ENCODE measurements at regions not wholly inside any gene's neighbourhood (a gene's known extent, or its start where the extent isn't known, plus 50 kb on each side); places are given as distances from the start of the nearest gene placed in this dataset.
"Not testable (repeated sequence)": the region's sequence is repeated elsewhere in the genome, so short reads cannot be mapped to it uniquely, and the experiment has no call there.

DNA sequence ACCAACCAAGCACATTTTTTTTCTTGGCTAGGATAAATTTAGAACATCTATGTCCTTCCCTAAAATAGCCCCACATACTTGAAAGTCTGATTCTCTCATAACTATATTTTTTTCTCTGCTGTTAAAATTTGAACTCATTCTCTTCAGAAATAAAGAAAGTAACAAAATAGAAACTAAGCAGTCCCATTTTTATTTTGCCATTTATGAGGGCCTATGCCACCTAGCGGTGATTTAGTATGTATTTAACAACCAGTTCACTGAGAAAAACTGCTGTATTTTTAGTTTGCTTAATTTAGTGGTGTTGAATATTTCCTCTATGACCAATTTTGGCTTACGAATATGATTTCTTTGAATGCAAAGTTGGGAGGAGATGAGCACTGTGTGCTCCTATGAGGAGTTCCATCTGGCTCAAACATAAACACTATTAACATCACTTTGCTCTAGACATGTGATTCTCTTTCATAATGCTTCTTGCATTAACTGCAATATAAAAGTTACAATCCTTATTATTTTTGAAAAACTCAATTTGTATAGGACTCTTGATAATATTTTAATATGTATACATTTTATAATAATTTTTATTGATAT is 116.6 kb downstream of the SYT15B start:
- DNase-seq (ENCODE audit: low read depth in 4 of 4, low spot score in 3 of 4), result peak in 2 of 4 donors; percentile 0 to 19

DNA sequence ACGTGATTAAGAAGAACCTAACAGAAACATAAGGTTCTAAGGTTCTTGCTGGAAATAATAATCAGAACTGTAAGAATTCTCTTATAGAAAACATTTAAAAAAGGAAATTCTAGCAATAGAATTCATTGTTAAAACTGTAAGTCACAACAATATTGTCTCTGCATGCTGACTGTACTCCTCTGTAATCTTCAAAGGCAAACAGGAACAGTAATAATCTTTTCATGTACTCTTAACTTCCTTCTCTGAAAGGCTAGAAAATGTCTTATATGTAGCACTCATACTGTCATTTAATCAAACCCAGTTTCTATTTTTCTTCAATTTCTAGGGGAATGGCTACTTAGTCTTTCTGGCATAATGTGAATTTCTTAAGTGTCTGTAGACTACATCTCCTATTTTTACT is 103.5 kb upstream of the AGAP9 start:
- DNase-seq (ENCODE audit: low read depth in 4 of 4, low spot score in 3 of 4), result not testable (repeated sequence)

DNA sequence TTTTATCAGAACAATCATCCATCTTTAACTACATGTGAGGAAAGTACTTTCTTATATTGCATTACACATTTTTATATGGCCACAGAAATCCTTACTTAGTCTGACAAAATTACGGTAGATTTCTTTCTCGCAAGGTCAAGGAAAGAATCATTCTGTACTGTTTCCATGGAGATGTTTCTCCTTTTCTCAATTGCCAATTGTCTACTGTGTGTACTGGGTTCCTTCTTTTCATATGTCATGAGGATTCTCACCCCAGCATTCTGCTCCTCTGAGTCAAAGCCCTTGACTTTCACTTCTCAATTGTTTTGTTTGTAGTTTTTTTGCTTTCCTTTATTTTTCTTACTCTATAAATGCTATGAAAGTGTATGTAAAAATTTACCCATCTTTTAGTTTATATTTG is 99.3 kb upstream of the AGAP9 start:
- not testable (repeated sequence) for DNase-seq (ENCODE audit: low read depth in 4 of 4, low spot score in 3 of 4)

DNA sequence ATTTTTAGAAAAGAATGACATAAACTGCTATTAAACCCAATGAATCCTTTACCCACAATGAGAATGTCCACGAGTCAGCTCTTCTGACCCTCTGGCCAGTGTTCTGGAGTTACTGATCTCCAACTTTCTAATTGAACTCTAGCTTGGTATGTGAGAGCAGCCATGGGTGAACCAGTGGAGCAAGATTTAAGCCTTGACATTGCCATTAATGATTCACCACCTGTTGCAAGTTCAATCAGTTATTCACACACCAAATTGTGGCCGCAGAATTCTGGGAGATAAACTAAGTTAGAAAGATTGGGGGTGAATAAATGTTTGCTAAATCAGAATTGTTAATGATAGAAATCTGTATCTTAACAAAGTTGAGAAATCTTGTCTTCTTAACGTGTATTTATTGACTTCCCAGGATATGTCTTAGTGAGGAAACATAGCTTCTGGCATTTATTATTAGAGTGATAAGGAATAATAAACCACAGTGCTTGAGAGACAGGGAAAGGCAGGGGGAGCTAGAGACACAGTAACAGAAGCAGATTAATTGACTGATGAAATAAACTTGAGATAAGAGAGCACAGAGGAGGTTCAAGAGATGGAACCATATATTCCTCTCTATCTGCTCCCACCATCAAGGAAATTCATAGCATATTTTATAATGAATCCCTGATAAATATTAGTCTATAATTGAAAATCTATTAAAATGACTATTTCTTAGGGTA is 96.0 kb upstream of the AGAP9 start:
- peak in 1 of 4 donors; percentile 3 for DNase-seq (ENCODE audit: low read depth in 4 of 4, low spot score in 3 of 4)

DNA sequence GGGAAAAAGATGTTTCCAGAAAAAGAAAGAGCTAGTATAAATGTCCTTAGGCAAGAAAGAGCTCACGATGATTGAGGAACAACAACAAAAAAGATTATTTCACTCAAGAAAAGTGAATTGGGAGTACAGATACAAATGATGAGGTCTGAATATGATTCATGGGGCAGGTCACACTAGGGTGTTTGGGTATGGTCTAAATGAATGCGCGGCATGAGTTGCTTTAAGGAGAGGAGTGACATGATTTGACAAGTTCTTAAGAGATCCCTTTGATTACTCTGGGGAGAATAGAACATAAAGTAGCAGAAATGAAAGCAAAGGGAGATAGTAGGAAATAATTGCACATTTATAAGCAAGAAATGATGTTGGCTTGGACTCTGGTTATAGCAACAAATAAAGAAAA is 85.9 kb upstream of the AGAP9 start:
- DNase-seq (ENCODE audit: low read depth in 4 of 4, low spot score in 3 of 4), result not testable (repeated sequence)

DNA sequence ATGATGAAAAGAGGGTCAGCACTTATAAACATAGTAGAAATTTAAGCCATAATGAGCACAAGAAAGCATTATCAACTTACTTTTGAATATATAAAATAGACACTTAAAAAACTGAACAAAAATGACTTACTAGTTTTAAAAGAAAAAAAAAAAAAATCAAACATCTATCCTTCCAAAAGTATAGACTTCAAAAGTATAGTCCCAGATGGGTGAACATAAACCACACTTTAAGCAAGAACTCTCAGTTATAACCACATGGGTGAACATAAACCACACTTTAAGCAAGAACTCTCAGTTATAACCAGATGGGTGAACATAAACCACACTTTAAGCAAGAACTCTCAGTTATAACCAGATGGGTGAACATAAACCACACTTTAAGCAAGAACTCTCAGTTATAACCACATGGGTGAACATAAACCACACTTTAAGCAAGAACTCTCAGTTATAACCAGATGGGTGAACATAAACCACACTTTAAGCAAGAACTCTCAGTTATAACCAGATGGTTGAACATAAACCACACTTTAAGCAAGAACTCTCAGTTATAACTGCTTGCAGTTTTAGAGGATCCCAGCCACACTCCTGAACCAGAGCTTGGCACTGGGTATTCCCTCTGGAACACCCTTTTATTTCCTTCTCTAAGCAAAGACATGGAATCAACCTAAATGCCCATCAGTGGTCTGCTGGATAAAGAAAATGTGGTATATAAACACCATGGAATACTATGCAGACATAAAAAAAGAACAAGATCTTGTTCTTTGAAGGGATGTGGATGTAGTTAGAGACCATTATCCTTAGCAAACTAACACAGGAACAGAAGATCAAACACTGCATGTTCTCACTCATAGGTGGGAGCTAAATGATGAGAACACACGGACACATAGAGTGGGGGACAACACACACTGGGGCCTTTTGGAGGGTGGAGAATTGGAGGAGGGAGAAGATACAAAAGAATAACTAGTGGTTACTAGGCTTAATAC is 82.6 kb upstream of the AGAP9 start:
- not testable (repeated sequence) for DNase-seq (ENCODE audit: low read depth in 4 of 4, low spot score in 3 of 4)

DNA sequence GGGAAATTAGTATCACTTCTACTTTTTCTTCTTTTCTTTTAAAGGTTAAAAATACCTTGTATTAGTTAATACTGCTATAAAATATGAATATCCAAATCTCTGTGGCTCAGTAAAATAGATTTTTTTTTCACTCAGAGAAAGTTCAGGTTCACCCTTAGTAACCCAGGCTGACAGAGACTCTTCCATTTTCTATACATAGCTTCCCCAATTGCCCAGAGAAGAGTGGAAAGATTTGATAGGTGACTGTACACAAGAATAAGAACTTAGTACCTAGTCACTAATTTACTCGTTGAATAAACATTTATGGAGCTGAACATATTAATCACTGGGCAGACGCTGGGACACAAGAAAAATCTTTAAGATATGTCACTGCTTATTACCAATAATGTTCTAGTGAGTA is 77.2 kb upstream of the AGAP9 start:
- not testable (repeated sequence) for DNase-seq (ENCODE audit: low read depth in 4 of 4, low spot score in 3 of 4)

DNA sequence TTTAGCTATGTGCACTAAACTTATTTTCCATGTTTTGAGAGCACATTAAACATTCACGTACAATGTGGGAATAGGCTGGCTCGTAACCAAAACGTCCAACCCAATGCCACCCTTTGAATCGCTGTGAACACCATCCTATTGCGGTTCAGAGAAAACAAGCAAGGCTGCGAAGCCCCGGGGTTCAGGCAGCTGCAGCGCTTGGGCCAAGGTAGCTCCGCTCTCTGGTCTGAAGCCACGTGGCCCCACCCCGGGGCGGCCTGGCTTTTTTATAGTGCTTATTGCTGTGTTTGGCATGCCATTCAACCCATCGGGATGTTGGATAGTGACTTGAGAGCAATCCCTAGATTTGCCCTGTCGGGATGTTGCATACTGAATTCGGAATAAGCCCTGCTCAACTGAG is 76.7 kb upstream of the AGAP9 start:
- not testable (repeated sequence) for DNase-seq (ENCODE audit: low read depth in 4 of 4, low spot score in 3 of 4)

DNA sequence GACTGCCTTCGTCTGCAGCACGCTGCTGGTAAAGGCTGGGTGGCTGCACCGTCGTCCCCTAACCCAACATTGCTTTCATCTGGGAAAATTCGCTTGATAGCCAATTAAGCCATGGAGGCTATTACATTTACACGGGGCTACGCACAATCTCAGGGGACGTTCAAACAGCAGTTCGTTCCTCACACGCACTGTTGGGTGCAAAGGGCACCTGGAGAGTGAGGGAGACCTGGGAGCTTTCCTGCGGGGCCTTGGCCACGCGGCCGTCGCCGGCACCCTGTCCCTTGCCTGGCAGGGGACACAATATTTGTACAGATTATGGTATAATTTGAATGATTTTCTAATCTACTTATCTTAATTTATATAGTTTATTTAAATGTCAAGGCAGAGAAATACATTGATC is 76.2 kb upstream of the AGAP9 start:
- DNase-seq (ENCODE audit: low read depth in 4 of 4, low spot score in 3 of 4), result not testable (repeated sequence)

DNA sequence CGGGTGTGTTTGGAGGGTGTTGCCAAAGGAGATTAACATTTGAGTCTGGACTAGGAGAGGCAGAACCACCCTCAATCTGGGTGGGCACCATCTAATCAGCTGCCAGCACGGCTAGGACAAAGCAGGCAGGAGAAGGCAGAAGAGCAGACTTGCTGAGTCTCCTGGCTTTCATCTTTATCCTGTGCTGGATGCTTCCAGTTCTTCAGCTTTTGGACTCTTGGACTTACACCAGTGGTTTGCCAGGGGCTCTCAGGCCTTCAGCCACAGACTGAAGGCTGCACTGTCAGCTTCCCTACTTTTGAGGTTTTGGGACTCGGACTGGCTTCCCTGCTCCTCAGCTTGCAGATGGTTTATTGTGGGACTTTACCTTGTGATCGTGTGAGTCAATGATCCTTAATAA is 70.4 kb upstream of the AGAP9 start:
- not testable (repeated sequence) for DNase-seq (ENCODE audit: low read depth in 4 of 4, low spot score in 3 of 4)

DNA sequence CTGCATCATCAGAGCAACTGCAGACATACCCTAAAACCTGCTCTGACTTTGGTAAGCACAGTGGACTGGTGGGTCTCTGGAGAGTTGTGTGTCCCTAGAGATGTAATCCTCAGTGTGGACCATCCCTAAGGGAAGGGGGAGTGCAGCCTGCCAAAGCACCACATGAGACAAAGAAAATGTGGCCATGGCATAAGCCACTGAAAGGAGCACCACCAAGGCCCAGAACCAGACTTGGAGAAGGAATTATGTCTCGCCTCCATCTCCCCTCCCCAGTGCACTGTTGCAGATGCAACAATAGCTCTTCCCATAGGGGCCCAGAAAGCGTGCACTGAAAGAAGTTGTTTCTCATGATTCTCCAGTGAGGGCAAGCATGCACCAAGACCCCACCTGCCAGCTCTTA is 69.7 kb upstream of the AGAP9 start:
- not testable (repeated sequence) for DNase-seq (ENCODE audit: low read depth in 4 of 4, low spot score in 3 of 4)

DNA sequence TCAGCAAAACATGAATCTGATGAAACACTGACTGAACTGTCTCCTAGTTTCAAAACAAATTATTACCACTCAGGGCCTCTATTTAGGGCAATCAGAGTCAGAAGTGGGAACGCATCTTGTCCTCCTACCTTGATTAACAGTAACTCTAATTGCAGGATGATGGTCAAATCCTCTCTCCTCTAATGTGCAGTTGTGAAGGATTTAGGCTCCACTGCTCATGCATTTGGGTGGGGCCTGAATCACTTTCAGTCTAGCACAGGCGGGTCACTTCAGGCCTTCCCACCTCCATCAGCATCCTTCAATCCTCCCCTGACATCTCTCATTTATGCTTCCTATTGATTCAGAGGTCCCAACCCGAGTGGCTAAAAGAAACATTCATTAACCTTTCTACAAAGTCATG is 67.5 kb upstream of the AGAP9 start:
- not testable (repeated sequence) for DNase-seq (ENCODE audit: low read depth in 4 of 4, low spot score in 3 of 4)

DNA sequence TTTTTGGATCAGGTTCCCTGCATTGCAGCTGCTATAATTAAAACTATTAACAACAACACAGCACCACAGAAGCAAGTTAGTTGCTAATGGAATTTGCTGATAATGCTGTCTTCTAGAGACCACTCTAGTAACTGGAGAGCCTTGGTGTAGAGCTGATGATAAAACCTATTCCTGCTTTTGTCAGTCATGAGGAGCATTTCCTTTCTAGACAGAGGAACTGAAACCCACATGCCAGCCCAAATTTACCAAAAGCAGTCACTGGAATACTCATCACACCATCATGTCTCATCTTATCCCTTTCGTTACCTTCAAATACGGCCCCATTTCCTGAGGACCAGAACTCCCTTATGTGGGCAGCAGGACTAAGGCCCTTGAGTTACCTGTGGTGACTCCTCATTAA is 67.1 kb upstream of the AGAP9 start:
- DNase-seq (ENCODE audit: low read depth in 4 of 4, low spot score in 3 of 4), result not testable (repeated sequence)

DNA sequence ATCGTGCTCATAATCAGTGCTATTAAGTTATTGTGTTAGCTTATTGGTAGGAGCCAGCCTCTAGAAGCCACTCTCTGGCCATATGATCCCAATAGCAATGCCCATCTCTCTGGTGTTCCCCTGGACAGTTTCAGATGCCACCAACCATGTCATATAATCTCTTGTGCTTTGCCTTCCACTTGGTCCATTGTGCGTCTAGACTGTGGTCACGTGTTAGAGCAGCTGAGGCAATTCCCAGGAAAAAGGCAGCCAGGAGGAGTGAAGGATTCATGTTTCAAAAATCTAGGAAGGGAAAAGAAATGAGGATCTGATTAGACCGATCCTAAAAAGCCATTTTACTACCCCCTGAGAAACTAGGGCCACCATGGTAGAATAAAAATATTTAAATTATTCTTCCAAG is 58.6 kb upstream of the AGAP9 start:
- DNase-seq (ENCODE audit: low read depth in 4 of 4, low spot score in 3 of 4), result not testable (repeated sequence)

DNA sequence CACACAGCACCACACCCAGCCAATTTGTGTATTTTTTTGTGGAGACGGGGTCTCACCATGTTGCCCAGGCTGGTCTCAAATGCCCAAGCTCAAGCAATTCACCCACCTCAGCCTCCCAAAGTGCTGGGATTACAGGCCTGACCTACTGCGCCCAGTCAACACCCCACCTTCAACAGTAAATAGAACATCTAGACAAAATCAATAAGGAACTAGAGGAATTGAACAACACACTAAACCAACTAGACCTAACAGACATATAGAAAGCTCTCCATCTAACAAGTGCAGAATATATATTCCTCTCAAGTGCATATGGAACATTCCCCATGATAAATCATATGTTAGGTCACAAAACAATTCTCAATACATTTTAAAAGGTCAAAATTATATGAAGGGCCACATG is 56.6 kb upstream of the AGAP9 start:
- DNase-seq (ENCODE audit: low read depth in 4 of 4, low spot score in 3 of 4), result not testable (repeated sequence)

DNA sequence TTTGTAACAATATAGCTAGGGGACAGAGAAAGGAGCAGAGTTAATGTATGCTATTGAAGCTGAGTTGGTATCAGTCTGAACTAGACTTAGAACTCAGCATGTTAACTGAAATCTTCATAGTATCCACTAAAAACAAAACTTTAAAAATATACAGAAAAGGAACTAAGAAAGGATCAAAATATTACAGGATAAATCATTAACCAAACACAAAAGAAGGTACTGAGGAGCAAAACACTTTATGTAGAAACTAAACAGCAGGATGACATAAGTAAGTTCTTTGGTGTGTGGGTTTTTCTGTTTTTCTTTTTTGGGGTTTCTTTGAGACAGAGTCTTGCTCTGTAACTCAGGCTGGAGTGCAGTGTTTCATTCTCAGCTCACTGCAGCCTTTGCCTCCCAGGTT is 55.1 kb upstream of the AGAP9 start:
- not testable (repeated sequence) for DNase-seq (ENCODE audit: low read depth in 4 of 4, low spot score in 3 of 4)

Data from left renal pelvis (tissue), 4 donors.